ENCODE measurements at regions not wholly inside any gene's neighbourhood (a gene's known extent, or its start where the extent isn't known, plus 50 kb on each side); places are given as distances from the start of the nearest gene placed in this dataset.
"Not testable (repeated sequence)": the region's sequence is repeated elsewhere in the genome, so short reads cannot be mapped to it uniquely, and the experiment has no call there.

DNA sequence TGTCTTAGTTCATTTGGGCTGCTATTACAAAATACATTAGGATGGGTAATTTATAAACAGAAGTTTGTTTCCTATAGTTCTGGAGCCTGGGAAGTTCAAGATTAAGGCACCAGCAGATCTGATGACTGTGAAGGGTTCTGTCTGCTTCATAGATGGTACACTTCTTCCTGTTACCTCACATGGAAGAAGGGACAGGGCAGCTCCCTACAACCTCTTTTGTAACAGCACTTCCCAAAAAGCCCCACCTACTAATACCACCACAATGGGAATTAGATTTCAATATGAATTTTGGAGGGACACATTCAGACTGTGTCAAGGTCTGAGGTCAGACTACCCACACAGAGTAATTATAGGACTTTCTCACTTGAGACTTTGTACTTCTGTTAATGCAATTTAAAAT is 260.3 kb downstream of the ARHGAP12 start:
- Histone ChIP-seq H3K9me3 (no peaks in the 10 kb centered on the region), H3K4me3 (no peak overlapping the region), H3K4me1 (no peaks in the 10 kb centered on the region), H3K27ac (no peak overlapping the region), H3K27me3 (ENCODE audit: insufficient read depth in 3 of 3, low read length in 2 of 3) (no peaks in the 10 kb centered on the region), H3K36me3 (ENCODE audit: insufficient read depth in 1 of 2, low read depth in 1 of 2) (no peaks in the 10 kb centered on the region)
- no peak for DNase-seq
- ATAC-seq, result no peak
- TF ChIP-seq, protein P1, sequence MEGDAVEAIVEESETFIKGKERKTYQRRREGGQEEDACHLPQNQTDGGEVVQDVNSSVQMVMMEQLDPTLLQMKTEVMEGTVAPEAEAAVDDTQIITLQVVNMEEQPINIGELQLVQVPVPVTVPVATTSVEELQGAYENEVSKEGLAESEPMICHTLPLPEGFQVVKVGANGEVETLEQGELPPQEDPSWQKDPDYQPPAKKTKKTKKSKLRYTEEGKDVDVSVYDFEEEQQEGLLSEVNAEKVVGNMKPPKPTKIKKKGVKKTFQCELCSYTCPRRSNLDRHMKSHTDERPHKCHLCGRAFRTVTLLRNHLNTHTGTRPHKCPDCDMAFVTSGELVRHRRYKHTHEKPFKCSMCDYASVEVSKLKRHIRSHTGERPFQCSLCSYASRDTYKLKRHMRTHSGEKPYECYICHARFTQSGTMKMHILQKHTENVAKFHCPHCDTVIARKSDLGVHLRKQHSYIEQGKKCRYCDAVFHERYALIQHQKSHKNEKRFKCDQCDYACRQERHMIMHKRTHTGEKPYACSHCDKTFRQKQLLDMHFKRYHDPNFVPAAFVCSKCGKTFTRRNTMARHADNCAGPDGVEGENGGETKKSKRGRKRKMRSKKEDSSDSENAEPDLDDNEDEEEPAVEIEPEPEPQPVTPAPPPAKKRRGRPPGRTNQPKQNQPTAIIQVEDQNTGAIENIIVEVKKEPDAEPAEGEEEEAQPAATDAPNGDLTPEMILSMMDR (IDR thresholded peaks at IDR 0.05), result no peak
- intact Hi-C loops (cut with DNase I), result no loop called here

DNA sequence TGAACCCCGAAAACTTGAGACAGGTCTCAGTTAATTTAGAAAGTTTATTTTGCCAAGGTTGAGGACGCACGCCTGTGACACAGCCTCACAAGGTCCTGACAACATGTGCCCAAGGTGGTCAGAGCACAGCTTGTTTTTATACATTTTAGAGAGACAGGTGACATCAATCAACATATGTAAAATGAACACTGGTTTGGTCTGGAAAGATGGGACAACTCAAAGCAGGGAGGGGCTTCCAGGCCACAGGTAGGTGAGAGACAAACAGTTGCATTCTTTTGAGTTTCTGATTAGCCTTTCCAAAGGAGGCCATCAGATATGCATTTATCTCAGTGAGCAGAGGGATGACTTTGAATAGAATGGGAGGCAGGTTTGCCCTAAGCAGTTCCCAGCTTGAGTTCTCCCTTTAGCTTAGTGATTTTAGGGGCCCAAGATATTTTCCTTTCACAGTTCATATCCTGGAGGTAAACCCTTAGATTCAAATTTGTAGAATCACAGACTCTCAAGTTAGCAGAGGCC is 262.8 kb downstream of the ARHGAP12 start:
- H3K36me3 ChIP-seq (ENCODE audit: insufficient read depth in 1 of 2, low read depth in 1 of 2); H3K27me3 ChIP-seq (ENCODE audit: insufficient read depth in 3 of 3, low read length in 2 of 3); ATAC-seq; H3K4me3 ChIP-seq; H3K4me1 ChIP-seq; DNase-seq; intact Hi-C loops (cut with DNase I); H3K27ac ChIP-seq; H3K9me3 ChIP-seq: not testable (repeated sequence)
- 97 to 99% (median 99%) methylated on average over 3 of the region's 3 CpGs for WGBS, 3 donors

DNA sequence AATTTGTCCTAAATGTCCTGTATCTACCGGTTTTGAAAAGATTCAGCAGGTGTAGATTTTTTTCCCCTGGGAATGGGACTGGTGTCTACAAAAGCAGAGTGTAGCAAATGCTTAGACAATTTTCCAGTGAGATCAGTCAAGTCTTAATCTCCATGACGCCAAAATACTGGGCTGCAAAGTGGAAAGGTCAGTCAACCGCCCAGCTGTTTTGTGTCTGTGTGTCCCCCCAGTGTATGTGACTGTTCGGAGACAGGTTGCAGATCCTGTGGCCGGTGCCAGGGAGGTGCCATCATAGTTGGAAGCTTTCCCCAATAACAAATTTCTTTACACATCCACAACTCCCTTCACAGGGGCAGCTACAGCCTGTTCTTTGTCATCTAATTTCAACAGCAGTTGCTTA is 263.8 kb downstream of the ARHGAP12 start:
- Histone ChIP-seq H3K27me3 (ENCODE audit: insufficient read depth in 3 of 3, low read length in 2 of 3) (peaks cover 0 to 3% (median 0%) of the 10 kb centered on the region in 3 donors), H3K4me3 (no peak overlapping the region), H3K9me3 (no peaks in the 10 kb centered on the region), H3K27ac (no peak overlapping the region), H3K4me1 (no peaks in the 10 kb centered on the region), H3K36me3 (ENCODE audit: insufficient read depth in 1 of 2, low read depth in 1 of 2) (no peaks in the 10 kb centered on the region)
- intact Hi-C loops (cut with DNase I), result no loop called here
- 50 to 68% (median 50%) methylated on average over 5 of the region's 5 CpGs for WGBS, 3 donors
- no peak for DNase-seq
- ATAC-seq, result peak in 2 of 4 donors; percentile 19 to 36
- TF ChIP-seq, protein P1 (IDR thresholded peaks at IDR 0.05), result no peak

DNA sequence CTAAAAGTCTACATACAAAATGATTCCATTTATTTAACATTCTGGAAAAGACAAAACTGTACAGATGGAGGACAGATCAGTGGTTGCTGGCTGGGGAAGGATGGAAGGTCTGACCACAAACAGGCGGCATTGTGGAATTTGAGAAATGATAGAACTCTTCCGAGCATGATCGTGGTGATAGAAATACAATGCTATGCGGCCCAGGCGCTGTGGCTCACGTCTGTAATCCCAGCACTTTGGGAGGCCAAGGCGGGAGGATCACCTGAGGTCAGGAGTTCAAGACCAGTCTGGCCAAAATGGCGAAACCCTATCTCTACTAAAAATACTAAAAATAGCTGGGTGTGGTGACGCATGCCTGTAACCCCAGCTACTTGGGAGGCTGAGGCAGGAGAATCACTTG is 264.6 kb downstream of the ARHGAP12 start:
- ATAC-seq; H3K27me3 ChIP-seq (ENCODE audit: insufficient read depth in 3 of 3, low read length in 2 of 3); intact Hi-C loops (cut with DNase I); H3K36me3 ChIP-seq (ENCODE audit: insufficient read depth in 1 of 2, low read depth in 1 of 2); H3K27ac ChIP-seq; H3K4me1 ChIP-seq; DNase-seq; H3K4me3 ChIP-seq; H3K9me3 ChIP-seq: not testable (repeated sequence)
- whole genome bisulfite sequencing, 3 donors, result 39 to 69% (median 50%) methylated on average over 9 of the region's 9 CpGs

DNA sequence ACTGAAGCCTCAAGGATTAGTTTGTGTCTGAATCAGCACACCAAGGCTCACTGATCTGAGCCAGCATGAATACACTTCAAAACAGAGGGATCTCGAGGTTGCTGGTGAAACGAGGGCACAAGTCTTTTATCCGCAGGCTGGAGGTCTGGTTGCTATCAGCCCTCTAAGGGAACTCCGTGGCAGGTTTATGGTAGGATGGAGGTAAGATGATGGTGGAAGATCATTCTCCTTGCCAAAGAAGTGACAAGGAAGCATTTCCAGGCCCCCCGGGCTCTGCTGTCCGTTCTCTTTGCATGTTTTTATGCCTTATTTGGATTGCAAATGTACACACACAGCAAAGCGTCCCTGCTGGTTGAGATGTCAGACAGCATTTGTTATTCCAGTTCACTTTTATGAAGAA is 268.3 kb downstream of the ARHGAP12 start:
- no peak for ATAC-seq

More for the DNA sequence above, 268.3 kb downstream of the ARHGAP12 start:
- Histone ChIP-seq H3K27me3 (ENCODE audit: insufficient read depth in 3 of 3, low read length in 2 of 3) (peaks cover 0 to 3% (median 0%) of the 10 kb centered on the region in 3 donors), H3K36me3 (ENCODE audit: insufficient read depth in 1 of 2, low read depth in 1 of 2) (no peaks in the 10 kb centered on the region), H3K27ac (no peak overlapping the region), H3K4me3 (no peak overlapping the region), H3K9me3 (no peaks in the 10 kb centered on the region), H3K4me1 (no peaks in the 10 kb centered on the region)
- 67 to 79% (median 70%) methylated on average over 7 of the region's 7 CpGs for WGBS, 3 donors
- no peak for DNase-seq
- TF ChIP-seq, protein P1 (IDR thresholded peaks at IDR 0.05), result no peak
- intact Hi-C loops (cut with DNase I), result no loop called here

All from psoas muscle (tissue), 7 donors.